ENCODE measurements at regions not wholly inside any gene's neighbourhood (a gene's known extent, or its start where the extent isn't known, plus 50 kb on each side); places are given as distances from the start of the nearest gene placed in this dataset.

DNA sequence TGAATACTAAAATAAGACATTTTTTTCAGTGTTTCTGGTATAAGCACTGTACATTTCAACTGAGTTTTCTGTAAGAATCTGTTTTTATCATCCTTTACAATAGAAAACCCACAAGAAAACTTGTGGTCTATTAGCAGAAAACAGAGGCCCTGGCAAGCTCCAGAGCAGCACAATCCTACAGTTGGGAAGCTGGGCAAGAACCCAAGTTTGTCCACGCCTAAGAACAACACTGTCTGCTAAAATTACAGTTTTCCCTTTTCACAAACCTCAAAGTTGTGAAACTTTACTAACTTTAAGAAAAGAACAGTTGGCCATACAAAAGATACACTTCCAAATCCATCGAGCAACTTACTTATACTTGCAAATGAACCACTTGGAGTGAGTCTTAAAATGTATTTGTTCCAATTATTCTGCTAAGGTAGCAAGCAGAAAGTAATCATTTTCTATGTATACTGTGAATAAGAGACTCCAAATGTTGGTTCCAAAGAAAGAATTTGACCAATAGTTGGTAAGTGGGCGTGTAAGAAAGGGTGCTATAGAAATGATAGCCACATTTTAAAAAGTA is 982.0 kb upstream of the ARRDC3 start:
- TF ChIP-seq, protein P1, sequence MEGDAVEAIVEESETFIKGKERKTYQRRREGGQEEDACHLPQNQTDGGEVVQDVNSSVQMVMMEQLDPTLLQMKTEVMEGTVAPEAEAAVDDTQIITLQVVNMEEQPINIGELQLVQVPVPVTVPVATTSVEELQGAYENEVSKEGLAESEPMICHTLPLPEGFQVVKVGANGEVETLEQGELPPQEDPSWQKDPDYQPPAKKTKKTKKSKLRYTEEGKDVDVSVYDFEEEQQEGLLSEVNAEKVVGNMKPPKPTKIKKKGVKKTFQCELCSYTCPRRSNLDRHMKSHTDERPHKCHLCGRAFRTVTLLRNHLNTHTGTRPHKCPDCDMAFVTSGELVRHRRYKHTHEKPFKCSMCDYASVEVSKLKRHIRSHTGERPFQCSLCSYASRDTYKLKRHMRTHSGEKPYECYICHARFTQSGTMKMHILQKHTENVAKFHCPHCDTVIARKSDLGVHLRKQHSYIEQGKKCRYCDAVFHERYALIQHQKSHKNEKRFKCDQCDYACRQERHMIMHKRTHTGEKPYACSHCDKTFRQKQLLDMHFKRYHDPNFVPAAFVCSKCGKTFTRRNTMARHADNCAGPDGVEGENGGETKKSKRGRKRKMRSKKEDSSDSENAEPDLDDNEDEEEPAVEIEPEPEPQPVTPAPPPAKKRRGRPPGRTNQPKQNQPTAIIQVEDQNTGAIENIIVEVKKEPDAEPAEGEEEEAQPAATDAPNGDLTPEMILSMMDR (conservative IDR thresholded peaks at IDR 0.05 in 1 of 2, IDR thresholded peaks at IDR 0.05 in 1 of 2; ENCODE audit: low read depth in 1 of 2, low read length in 2 of 2), result no peak
- no peak for TF ChIP-seq EZH2 (IDR thresholded peaks at IDR 0.05; ENCODE audit: low read length, missing control alignments)

All from fibroblast of lung (primary cell).